ENCODE measurements at regions not wholly inside any gene's neighbourhood (a gene's known extent, or its start where the extent isn't known, plus 50 kb on each side); places are given as distances from the start of the nearest gene placed in this dataset.

DNA sequence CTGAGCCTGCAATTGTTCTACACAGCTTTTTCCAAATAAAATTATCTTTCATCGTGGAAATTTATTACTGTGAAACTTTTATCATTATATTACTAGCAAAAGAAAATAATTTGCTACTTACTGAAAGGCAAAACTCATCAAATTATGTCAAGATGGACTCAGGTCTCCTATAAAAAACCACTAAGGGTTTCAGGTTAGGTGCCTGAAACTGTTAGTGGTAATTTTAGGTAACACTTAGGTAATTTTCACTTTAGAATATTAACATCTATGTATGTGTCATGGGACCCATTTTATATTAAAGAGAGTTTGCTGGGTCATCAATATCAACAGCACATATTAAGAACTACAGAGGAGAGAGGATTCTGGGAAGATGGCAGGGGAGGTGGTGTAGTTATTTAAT lies 651.5 kb downstream of the CENPC start:
- Histone ChIP-seq H3K27ac (ENCODE audit: low read length) (no peak overlapping the region), H3K4me3 (ENCODE audit: control insufficient read depth in 1 of 2, extremely low read depth in 1 of 2, low read length in 1 of 2) (no peak overlapping the region), H3K36me3 (ENCODE audit: control insufficient read depth in 2 of 2, extremely low read depth in 1 of 2, insufficient read depth in 1 of 2, low read length in 1 of 2) (no peaks in the 10 kb centered on the region), H3K27me3 (replicated peaks in 1 of 2; ENCODE audit: control insufficient read depth in 2 of 2, extremely low read depth in 1 of 2, insufficient read depth in 2 of 2, low read length in 1 of 2) (no peaks in the 10 kb centered on the region), H3K9me3 (no peaks in the 10 kb centered on the region), H3K4me1 (ENCODE audit: control insufficient read depth in 1 of 2, extremely low read depth in 1 of 2, insufficient read depth in 2 of 2, low read length in 2 of 2) (no peaks in the 10 kb centered on the region)
- Mint-ChIP-seq H3K27me3 (no peaks in the 10 kb centered on the region), H3K4me1 (no peaks in the 10 kb centered on the region), H3K4me3 (no peak overlapping the region), H3K27ac (no peak overlapping the region), H3K36me3 (no peaks in the 10 kb centered on the region), H3K9me3 (peaks cover 4 to 12% (median 11%) of the 10 kb centered on the region in 3 donors)
- POLR2A ChIA-PET, result no interaction called here
- DNase-seq (no peak), ATAC-seq (replicated peaks in 1 of 4) (no peak)
- CTCF ChIA-PET, result no interaction called here
- WGBS (ENCODE audit: insufficient coverage), result no CpG with 5 or more reads among the region's 1 CpG

DNA sequence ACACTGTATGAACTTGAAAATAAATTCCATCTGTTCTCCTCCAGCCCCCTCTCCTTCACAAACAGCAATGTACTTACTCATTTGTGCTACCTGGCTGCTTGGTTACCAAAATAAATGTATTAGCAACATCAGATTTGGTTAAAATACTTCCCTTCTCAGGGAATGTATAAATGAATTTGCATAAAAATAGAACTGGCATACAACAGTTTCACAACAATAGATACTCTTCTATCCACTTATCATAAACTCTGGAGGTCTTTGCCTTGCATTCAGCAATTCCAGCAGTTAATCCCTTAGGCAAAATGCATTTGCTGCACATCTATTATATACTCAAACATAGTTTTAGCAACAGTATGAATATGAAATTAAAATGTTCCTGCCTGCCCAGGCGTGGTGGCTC lies 658.2 kb downstream of the CENPC start:
- H3K27ac ChIP-seq (ENCODE audit: low read length), result no peak overlapping the region
- no peak overlapping the region for H3K4me3 ChIP-seq (ENCODE audit: control insufficient read depth in 1 of 2, extremely low read depth in 1 of 2, low read length in 1 of 2)
- ATAC-seq (replicated peaks in 1 of 4), result no peak
- CTCF ChIA-PET, result no interaction called here
- no peaks in the 10 kb centered on the region for H3K9me3 ChIP-seq
- no peaks in the 10 kb centered on the region for H3K27me3 ChIP-seq (replicated peaks in 1 of 2; ENCODE audit: control insufficient read depth in 2 of 2, extremely low read depth in 1 of 2, insufficient read depth in 2 of 2, low read length in 1 of 2)
- no peaks in the 10 kb centered on the region for H3K36me3 ChIP-seq (ENCODE audit: control insufficient read depth in 2 of 2, extremely low read depth in 1 of 2, insufficient read depth in 1 of 2, low read length in 1 of 2)
- H3K4me1 Mint-ChIP-seq, result no peaks in the 10 kb centered on the region
- no peak overlapping the region for H3K27ac Mint-ChIP-seq
- H3K4me1 ChIP-seq (ENCODE audit: control insufficient read depth in 1 of 2, extremely low read depth in 1 of 2, insufficient read depth in 2 of 2, low read length in 2 of 2), result no peaks in the 10 kb centered on the region
- H3K9me3 Mint-ChIP-seq, result peaks cover 4 to 11% (median 5%) of the 10 kb centered on the region in 3 donors
- no peak for DNase-seq
- no peak overlapping the region for H3K4me3 Mint-ChIP-seq
- POLR2A ChIA-PET, result no interaction called here
- no peaks in the 10 kb centered on the region for H3K27me3 Mint-ChIP-seq
- no peaks in the 10 kb centered on the region for H3K36me3 Mint-ChIP-seq
- no CpG with 5 or more reads among the region's 1 CpG for WGBS (ENCODE audit: insufficient coverage)

DNA sequence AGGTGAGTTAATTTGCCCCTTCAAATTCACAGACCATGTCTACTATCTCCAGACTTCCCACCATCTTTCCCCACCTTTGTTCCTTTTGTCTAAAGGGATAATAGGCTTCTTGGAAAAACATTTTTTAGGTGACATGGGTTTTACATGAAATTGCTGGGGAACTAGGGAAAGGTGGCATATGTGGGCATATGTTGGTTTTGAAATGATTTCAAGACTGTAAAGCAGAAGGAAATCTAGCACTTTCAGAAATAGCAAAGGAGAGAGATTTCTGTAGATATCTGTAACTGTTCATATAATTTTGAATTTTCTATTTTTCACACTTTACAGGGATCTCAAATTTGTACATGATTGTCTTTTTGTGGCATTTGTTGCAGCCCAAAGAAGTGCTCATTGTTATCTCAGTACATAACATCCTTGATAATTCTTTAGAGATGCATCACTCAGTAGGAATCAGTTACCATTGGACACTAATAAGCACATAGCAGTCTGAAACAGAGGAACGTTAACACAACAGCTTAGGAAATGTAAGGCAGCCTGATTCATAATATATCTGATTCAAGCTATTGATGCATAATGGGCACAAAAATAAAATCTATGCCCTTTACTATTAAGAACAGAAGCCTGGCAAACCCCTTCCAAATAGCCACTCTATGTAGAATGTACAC lies 659.7 kb downstream of the CENPC start:
- Histone ChIP-seq H3K9me3 (no peaks in the 10 kb centered on the region), H3K4me1 (ENCODE audit: control insufficient read depth in 1 of 2, extremely low read depth in 1 of 2, insufficient read depth in 2 of 2, low read length in 2 of 2) (no peaks in the 10 kb centered on the region), H3K36me3 (ENCODE audit: control insufficient read depth in 2 of 2, extremely low read depth in 1 of 2, insufficient read depth in 1 of 2, low read length in 1 of 2) (no peaks in the 10 kb centered on the region), H3K4me3 (ENCODE audit: control insufficient read depth in 1 of 2, extremely low read depth in 1 of 2, low read length in 1 of 2) (no peak overlapping the region), H3K27me3 (replicated peaks in 1 of 2; ENCODE audit: control insufficient read depth in 2 of 2, extremely low read depth in 1 of 2, insufficient read depth in 2 of 2, low read length in 1 of 2) (no peaks in the 10 kb centered on the region), H3K27ac (ENCODE audit: low read length) (no peak overlapping the region)
- WGBS (ENCODE audit: insufficient coverage), result no CpG with 5 or more reads among the region's 1 CpG
- CTCF ChIA-PET, result no interaction called here
- Mint-ChIP-seq H3K27ac (no peak overlapping the region), H3K4me1 (no peaks in the 10 kb centered on the region), H3K36me3 (no peaks in the 10 kb centered on the region), H3K9me3 (peaks cover 6 to 13% (median 10%) of the 10 kb centered on the region in 3 donors), H3K4me3 (no peak overlapping the region), H3K27me3 (no peaks in the 10 kb centered on the region)
- POLR2A ChIA-PET, result no interaction called here
- ATAC-seq (replicated peaks in 1 of 4), result no peak
- DNase-seq, result no peak

DNA sequence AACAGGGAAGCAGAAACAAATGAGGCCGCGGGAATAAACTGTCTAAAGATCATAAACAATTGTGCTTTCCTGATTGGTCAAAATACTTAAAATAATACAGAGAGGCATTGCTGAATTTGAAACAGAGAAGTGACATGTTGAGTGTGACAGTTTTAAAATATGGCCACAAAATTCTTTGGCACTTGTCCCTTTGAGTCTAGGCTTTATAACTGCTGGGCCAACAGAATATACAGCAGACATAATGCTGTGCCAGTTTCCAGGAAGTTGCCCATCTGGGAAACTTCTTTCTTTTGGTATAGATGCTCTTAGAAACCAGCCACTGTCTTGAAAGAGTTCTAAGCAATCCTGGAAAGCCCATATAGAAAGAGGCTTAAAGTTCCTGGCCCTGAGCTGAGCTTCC lies 668.4 kb downstream of the CENPC start:
- ATAC-seq (replicated peaks in 1 of 4), result no peak
- Histone ChIP-seq H3K27ac (ENCODE audit: low read length) (no peak overlapping the region), H3K36me3 (ENCODE audit: control insufficient read depth in 2 of 2, extremely low read depth in 1 of 2, insufficient read depth in 1 of 2, low read length in 1 of 2) (no peaks in the 10 kb centered on the region), H3K27me3 (replicated peaks in 1 of 2; ENCODE audit: control insufficient read depth in 2 of 2, extremely low read depth in 1 of 2, insufficient read depth in 2 of 2, low read length in 1 of 2) (no peaks in the 10 kb centered on the region), H3K9me3 (no peaks in the 10 kb centered on the region), H3K4me1 (ENCODE audit: control insufficient read depth in 1 of 2, extremely low read depth in 1 of 2, insufficient read depth in 2 of 2, low read length in 2 of 2) (no peaks in the 10 kb centered on the region), H3K4me3 (ENCODE audit: control insufficient read depth in 1 of 2, extremely low read depth in 1 of 2, low read length in 1 of 2) (no peak overlapping the region)
- Mint-ChIP-seq H3K27me3 (no peaks in the 10 kb centered on the region), H3K9me3 (peaks cover 5 to 15% (median 12%) of the 10 kb centered on the region in 3 donors), H3K4me3 (no peak overlapping the region), H3K4me1 (no peaks in the 10 kb centered on the region), H3K27ac (no peak overlapping the region), H3K36me3 (no peaks in the 10 kb centered on the region)
- CTCF ChIA-PET, result no interaction called here
- POLR2A ChIA-PET, result no interaction called here
- no CpG with 5 or more reads among the region's 2 CpGs for WGBS (ENCODE audit: insufficient coverage)
- DNase-seq, result no peak

DNA sequence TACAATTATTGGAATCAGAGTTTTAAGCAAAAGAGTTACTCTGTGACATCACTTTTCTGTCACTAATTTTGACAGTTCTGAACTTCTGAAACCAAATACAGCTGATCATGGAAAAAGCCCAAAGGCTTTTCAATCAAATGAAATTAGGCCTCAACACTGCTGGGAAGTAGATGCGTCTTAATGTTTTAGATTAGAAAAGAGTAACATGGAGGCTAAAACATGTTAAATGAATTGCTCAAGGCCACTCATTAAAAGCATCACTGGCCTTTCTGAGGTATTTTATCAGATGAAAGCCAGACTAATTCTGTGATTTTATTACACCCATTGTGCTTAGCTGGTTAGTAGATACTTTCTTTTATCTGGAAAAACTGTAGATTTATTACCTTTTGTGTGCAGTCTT lies 672.6 kb downstream of the CENPC start:
- H3K27ac ChIP-seq (ENCODE audit: low read length), result no peak overlapping the region
- no peaks in the 10 kb centered on the region for H3K4me1 ChIP-seq (ENCODE audit: control insufficient read depth in 1 of 2, extremely low read depth in 1 of 2, insufficient read depth in 2 of 2, low read length in 2 of 2)
- ATAC-seq (replicated peaks in 1 of 4) (no peak), DNase-seq (no peak)
- Mint-ChIP-seq H3K27ac (no peak overlapping the region), H3K4me1 (no peaks in the 10 kb centered on the region), H3K4me3 (no peak overlapping the region), H3K27me3 (no peaks in the 10 kb centered on the region), H3K36me3 (no peaks in the 10 kb centered on the region), H3K9me3 (peaks cover 0 to 8% (median 0%) of the 10 kb centered on the region in 3 donors)
- no peaks in the 10 kb centered on the region for H3K27me3 ChIP-seq (replicated peaks in 1 of 2; ENCODE audit: control insufficient read depth in 2 of 2, extremely low read depth in 1 of 2, insufficient read depth in 2 of 2, low read length in 1 of 2)
- 100% methylated on average over 1 of the region's 1 CpG for WGBS (ENCODE audit: insufficient coverage)
- H3K9me3 ChIP-seq, result no peaks in the 10 kb centered on the region
- CTCF ChIA-PET, result no interaction called here
- H3K4me3 ChIP-seq (ENCODE audit: control insufficient read depth in 1 of 2, extremely low read depth in 1 of 2, low read length in 1 of 2), result no peak overlapping the region
- POLR2A ChIA-PET, result no interaction called here
- H3K36me3 ChIP-seq (ENCODE audit: control insufficient read depth in 2 of 2, extremely low read depth in 1 of 2, insufficient read depth in 1 of 2, low read length in 1 of 2), result no peaks in the 10 kb centered on the region

DNA sequence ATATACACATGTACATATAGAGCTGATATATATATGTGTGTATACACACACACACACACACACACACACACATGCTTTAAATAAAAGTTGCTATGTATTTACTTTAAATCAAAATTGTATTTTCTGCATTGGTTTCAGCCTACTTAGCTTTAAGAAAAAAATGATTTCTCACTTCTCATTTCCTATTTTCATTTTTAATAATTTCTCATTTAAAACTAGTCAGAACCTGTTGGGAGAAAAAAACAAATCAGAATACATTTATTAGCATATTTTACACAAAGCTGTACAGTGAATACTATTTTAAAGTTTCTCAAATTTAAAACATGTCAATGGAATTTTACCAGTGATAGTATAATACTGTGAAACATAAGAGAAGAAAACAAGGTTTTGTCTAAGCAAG lies 681.8 kb downstream of the CENPC start:
- no peak for ATAC-seq (replicated peaks in 1 of 4)

DNA sequence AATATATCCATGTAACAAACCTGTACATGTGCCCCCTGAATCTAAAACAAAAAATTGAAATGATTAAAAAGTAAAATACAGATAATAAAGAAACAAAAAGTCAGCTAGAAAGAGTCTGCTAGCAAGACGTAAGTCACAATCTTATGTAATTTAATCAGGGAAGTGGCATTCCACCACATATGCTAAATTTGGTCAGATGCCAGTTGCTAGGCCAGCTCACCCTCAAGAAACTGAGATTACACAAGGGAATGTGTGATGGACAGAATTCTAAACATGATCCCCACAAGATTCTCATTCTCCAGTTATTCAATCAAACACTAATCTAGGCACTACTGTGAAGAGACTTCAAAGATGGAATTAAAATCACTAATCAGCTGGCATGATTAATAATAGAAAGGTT lies 689.3 kb downstream of the CENPC start:
- DNase-seq (no peak), ATAC-seq (replicated peaks in 1 of 4) (no peak)
- Mint-ChIP-seq H3K27ac (no peak overlapping the region), H3K9me3 (peaks cover 2 to 8% (median 4%) of the 10 kb centered on the region in 3 donors), H3K36me3 (no peaks in the 10 kb centered on the region), H3K4me3 (no peak overlapping the region), H3K27me3 (no peaks in the 10 kb centered on the region), H3K4me1 (no peaks in the 10 kb centered on the region)
- no peaks in the 10 kb centered on the region for H3K27me3 ChIP-seq (replicated peaks in 1 of 2; ENCODE audit: control insufficient read depth in 2 of 2, extremely low read depth in 1 of 2, insufficient read depth in 2 of 2, low read length in 1 of 2)
- ChIA-PET POLR2A (no interaction called here), CTCF (no interaction called here)
- no peak overlapping the region for H3K27ac ChIP-seq (ENCODE audit: low read length)
- no peaks in the 10 kb centered on the region for H3K36me3 ChIP-seq (ENCODE audit: control insufficient read depth in 2 of 2, extremely low read depth in 1 of 2, insufficient read depth in 1 of 2, low read length in 1 of 2)
- WGBS (ENCODE audit: insufficient coverage), result no CpG with 5 or more reads among the region's 1 CpG
- H3K9me3 ChIP-seq, result no peaks in the 10 kb centered on the region
- no peak overlapping the region for H3K4me3 ChIP-seq (ENCODE audit: control insufficient read depth in 1 of 2, extremely low read depth in 1 of 2, low read length in 1 of 2)
- no peaks in the 10 kb centered on the region for H3K4me1 ChIP-seq (ENCODE audit: control insufficient read depth in 1 of 2, extremely low read depth in 1 of 2, insufficient read depth in 2 of 2, low read length in 2 of 2)

More for the DNA sequence above, 681.8 kb downstream of the CENPC start:
- DNase-seq, result no peak
- no peaks in the 10 kb centered on the region for H3K9me3 ChIP-seq
- H3K4me3 ChIP-seq (ENCODE audit: control insufficient read depth in 1 of 2, extremely low read depth in 1 of 2, low read length in 1 of 2), result no peak overlapping the region
- H3K36me3 ChIP-seq (ENCODE audit: control insufficient read depth in 2 of 2, extremely low read depth in 1 of 2, insufficient read depth in 1 of 2, low read length in 1 of 2), result no peaks in the 10 kb centered on the region
- Mint-ChIP-seq H3K27ac (no peak overlapping the region), H3K9me3 (peaks cover 0 to 16% (median 4%) of the 10 kb centered on the region in 3 donors), H3K36me3 (no peaks in the 10 kb centered on the region), H3K27me3 (no peaks in the 10 kb centered on the region), H3K4me1 (no peaks in the 10 kb centered on the region), H3K4me3 (no peak overlapping the region)
- no peaks in the 10 kb centered on the region for H3K4me1 ChIP-seq (ENCODE audit: control insufficient read depth in 1 of 2, extremely low read depth in 1 of 2, insufficient read depth in 2 of 2, low read length in 2 of 2)
- POLR2A ChIA-PET, result no interaction called here
- CTCF ChIA-PET, result no interaction called here
- no peak overlapping the region for H3K27ac ChIP-seq (ENCODE audit: low read length)
- H3K27me3 ChIP-seq (replicated peaks in 1 of 2; ENCODE audit: control insufficient read depth in 2 of 2, extremely low read depth in 1 of 2, insufficient read depth in 2 of 2, low read length in 1 of 2), result no peaks in the 10 kb centered on the region
